Upper lobe of left lung (tissue), 6 donors: ENCODE measurements at regions not wholly inside any gene's neighbourhood (a gene's known extent, or its start where the extent isn't known, plus 50 kb on each side); places are given as distances from the start of the nearest gene placed in this dataset.

Experiments used
- ATAC-seq, 2 donors: fragments of 200-7000 bp; cut with Tn5 transposase; one replicate each; pipeline ENCODE4 v1.9.1; 2022; ENCODE audit warnings: mild to moderate bottlenecking in 2 of 2, moderate library complexity in 2 of 2; ENCODE audit not compliant: low FRiP score in 2 of 2
- DNase-seq, 2 donors: peaks; one replicate each; pipeline ENCODE4 v3.0.0-alpha.2; 2019 to 2020
- H3K27ac ChIP-seq, 4 donors: fragments of 200-600 bp; sonication (generic); one replicate each; pipeline ENCODE4 v1.5.1; 2016 to 2019
- H3K27me3 ChIP-seq, 4 donors: fragments of 200-600 bp; sonication (generic); one replicate each; pipeline ENCODE4 v1.5.1; 2017 to 2019
- H3K36me3 ChIP-seq, 4 donors: fragments of 200-600 bp; sonication (generic); one replicate each; pipeline ENCODE4 v1.5.1; 2016 to 2019
- H3K4me1 ChIP-seq, 4 donors: fragments of 200-600 bp; sonication (generic); one replicate each; pipeline ENCODE4 v1.5.1; 2018 to 2019
- H3K4me3 ChIP-seq, 4 donors: fragments of 200-600 bp; sonication (generic); one replicate each; pipeline ENCODE4 v1.5.1; 2017 to 2019; ENCODE audit warnings: mild to moderate bottlenecking in 2 of 4, moderate library complexity in 1 of 4
- H3K9me3 ChIP-seq, 4 donors: fragments of 200-600 bp; sonication (generic); one replicate each; pipeline ENCODE4 v1.5.1; 2018 to 2019
- EP300 ChIP-seq, 4 donors: sonication (generic); formaldehyde crosslinking; IDR thresholded peaks; one replicate each; pipeline ENCODE4 v1.5.1; 2017; ENCODE audit warnings: antibody characterized with exemption in 4 of 4, control low read depth in 2 of 4
- POLR2A ChIP-seq, 4 donors: fragments of 450-650 bp; IDR thresholded peaks; one replicate each; pipeline ENCODE4 v1.5.1; 2016 to 2017; ENCODE audit warnings: antibody characterized with exemption in 4 of 4, mild to moderate bottlenecking in 2 of 4
- POLR2AphosphoS5 ChIP-seq, 2 donors: sonication (generic); formaldehyde crosslinking; IDR thresholded peaks; one replicate each; pipeline ENCODE4 v1.5.1; 2017; ENCODE audit warnings: antibody characterized with exemption in 2 of 2
- WGBS, 2 donors: methylation state at CpG; one replicate each; pipeline ENCODE4 v1.1.5; 2017 to 2018; 5-methylcytosine and 5-hydroxymethylcytosine counted together
- TF ChIP-seq, protein P1 (sequence below), 6 experiments: fragments of 450-650 bp in 4 of 6; fragments of 200-600 bp in 2 of 6; sonication (generic) in 2 of 6; IDR thresholded peaks; one replicate each; pipeline ENCODE4 v1.5.1; 2016 to 2019; ENCODE audit warnings: antibody characterized with exemption in 6 of 6
- donor health status: DM: no; HTN: no; CAD: no; lungs with moderate emphysema.
- donor health status: DM: no; HTN: yes; CAD: no; lungs with severe emphysema.

DNA sequence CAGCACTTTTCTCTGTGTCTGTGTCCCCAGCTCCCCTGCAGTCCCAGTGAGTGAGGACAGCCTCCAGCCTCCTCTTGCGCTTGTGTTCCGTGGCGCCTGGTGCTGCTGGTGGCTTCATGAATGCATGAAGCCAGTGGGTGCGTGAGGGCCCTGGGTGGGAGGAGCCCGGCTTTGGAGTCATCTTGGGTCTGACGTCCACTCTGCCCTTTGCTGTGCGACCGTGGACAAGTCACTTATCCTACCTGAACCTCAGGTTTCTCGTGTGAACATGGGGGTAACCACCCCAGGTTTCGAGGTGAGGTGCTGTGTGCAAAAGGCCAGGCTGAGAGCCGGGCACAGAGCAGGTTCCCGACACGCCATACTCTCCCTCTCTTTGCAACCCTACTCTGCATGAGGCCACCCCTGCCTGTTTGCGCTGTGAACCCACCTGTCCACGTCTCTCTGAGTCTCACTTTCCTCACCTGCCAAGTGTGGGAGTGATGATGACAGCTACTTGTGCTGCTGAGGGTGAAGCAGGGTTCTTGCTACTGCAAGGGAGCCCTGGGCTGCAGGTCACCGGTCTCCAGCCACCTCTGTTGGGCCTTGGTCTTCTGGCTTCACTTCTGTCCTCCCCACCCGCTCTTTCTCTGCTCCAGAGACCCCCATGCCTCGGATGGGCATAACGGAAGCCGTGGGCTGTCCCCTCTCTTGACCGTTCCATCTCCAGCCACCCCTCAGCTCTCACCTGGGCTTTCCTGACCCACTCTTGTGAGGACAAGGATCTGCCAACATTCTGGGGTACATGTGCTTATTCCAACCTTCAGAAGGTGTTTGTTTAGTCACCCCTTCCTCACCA is 537.6 kb downstream of the TBC1D22A start:
- no peak for ATAC-seq
- no peak overlapping the region for H3K4me3 ChIP-seq
- H3K4me1 ChIP-seq, result no peaks in the 10 kb centered on the region
- DNase-seq, result peak; percentile 6 to 30
- no peak for TF ChIP-seq EP300 (IDR thresholded peaks at IDR 0.05)
- no peak for TF ChIP-seq POLR2AphosphoS5 (IDR thresholded peaks at IDR 0.05)
- TF ChIP-seq, protein P1, sequence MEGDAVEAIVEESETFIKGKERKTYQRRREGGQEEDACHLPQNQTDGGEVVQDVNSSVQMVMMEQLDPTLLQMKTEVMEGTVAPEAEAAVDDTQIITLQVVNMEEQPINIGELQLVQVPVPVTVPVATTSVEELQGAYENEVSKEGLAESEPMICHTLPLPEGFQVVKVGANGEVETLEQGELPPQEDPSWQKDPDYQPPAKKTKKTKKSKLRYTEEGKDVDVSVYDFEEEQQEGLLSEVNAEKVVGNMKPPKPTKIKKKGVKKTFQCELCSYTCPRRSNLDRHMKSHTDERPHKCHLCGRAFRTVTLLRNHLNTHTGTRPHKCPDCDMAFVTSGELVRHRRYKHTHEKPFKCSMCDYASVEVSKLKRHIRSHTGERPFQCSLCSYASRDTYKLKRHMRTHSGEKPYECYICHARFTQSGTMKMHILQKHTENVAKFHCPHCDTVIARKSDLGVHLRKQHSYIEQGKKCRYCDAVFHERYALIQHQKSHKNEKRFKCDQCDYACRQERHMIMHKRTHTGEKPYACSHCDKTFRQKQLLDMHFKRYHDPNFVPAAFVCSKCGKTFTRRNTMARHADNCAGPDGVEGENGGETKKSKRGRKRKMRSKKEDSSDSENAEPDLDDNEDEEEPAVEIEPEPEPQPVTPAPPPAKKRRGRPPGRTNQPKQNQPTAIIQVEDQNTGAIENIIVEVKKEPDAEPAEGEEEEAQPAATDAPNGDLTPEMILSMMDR (IDR thresholded peaks at IDR 0.05), result no peak
- no peak for TF ChIP-seq POLR2A (IDR thresholded peaks at IDR 0.05)
- 83 to 86% methylated on average over 14 to 21 of the region's 21 CpGs for WGBS, 2 donors
- no peak overlapping the region for H3K27ac ChIP-seq
- no peaks in the 10 kb centered on the region for H3K27me3 ChIP-seq
- no peaks in the 10 kb centered on the region for H3K36me3 ChIP-seq
- H3K9me3 ChIP-seq, result no peaks in the 10 kb centered on the region

DNA sequence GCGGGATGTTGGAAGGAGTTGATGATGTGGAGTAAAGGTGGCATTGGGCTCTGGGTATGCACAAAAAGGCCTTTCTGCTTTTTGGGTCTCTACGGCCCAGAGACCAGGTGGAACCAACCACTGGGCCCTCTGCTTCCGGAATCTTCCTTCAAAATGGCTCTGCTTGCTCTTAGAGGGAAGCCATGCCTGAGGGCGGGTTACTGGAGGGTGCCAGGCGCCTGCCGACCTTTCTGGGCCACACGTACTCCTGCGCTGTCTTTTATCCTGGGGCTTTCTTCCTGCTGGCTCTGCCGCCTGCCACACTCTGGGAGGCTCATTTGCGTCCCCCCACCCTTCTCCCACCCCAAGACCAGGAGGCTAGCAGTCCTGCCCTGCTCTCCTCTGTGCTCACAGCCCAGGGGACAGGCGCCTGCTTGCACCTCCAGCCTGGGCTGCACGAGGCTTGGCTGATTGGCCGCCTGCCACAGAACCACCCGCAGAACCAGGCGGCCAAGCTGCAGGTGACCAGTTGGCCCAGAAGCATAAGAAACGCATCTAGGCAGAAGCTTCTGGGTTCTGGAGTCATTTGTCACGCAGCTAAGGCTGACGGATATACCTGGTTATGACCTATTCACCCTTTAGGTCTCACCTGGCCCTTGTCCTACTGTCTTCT is 536.9 kb downstream of the TBC1D22A start:
- H3K9me3 ChIP-seq, result no peaks in the 10 kb centered on the region
- no peak overlapping the region for H3K27ac ChIP-seq
- no peaks in the 10 kb centered on the region for H3K27me3 ChIP-seq
- no peak for TF ChIP-seq POLR2A (IDR thresholded peaks at IDR 0.05)
- TF ChIP-seq, protein P1 (IDR thresholded peaks at IDR 0.05), result no peak
- no peak for TF ChIP-seq POLR2AphosphoS5 (IDR thresholded peaks at IDR 0.05)
- TF ChIP-seq EP300 (IDR thresholded peaks at IDR 0.05), result no peak
- 92 to 94% methylated on average over 17 to 18 of the region's 18 CpGs for WGBS, 2 donors
- DNase-seq (peak in 1 of 2 donors; percentile 43), ATAC-seq (no peak)
- H3K36me3 ChIP-seq, result no peaks in the 10 kb centered on the region
- H3K4me1 ChIP-seq, result no peaks in the 10 kb centered on the region
- H3K4me3 ChIP-seq, result no peak overlapping the region

DNA sequence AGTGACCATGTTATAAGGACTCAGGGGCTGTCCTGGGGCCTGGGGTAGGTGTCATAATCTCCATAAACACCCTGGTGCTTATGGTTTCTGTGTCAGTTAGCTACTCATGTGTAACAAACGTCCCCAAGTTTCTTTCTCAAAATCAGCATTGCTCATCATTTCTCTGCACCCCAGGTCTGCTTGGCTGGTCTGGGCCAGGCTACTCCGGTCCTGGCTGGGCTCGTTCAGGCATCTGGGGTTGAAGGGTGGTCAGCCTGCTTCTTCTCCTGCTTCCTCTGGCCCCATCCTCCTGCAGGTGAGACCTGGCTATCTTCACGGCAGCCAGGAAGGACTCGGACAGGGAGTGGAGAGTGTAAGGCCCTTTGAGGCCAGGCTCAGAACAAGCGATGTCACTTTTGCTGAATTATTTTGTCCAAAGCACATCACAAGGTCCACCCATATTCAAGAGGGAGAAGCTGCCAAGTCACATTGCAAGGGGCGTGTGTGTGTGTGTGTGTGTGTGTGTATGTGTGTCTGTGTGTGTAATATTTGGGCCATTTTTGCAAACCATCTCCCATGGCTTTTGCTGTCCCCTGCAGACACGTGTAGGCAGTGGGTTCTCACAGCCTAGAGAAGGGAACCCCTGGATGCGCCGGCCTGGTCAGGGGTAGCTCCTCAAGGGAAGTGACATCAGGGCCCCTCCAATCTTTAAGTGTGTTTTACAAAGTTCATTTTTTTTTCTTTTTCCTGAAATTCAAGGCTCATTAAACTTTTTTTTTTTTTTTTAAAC is 535.8 kb downstream of the TBC1D22A start:
- WGBS, 2 donors, result 84 to 85% methylated on average over 10 of the region's 10 CpGs

DNA sequence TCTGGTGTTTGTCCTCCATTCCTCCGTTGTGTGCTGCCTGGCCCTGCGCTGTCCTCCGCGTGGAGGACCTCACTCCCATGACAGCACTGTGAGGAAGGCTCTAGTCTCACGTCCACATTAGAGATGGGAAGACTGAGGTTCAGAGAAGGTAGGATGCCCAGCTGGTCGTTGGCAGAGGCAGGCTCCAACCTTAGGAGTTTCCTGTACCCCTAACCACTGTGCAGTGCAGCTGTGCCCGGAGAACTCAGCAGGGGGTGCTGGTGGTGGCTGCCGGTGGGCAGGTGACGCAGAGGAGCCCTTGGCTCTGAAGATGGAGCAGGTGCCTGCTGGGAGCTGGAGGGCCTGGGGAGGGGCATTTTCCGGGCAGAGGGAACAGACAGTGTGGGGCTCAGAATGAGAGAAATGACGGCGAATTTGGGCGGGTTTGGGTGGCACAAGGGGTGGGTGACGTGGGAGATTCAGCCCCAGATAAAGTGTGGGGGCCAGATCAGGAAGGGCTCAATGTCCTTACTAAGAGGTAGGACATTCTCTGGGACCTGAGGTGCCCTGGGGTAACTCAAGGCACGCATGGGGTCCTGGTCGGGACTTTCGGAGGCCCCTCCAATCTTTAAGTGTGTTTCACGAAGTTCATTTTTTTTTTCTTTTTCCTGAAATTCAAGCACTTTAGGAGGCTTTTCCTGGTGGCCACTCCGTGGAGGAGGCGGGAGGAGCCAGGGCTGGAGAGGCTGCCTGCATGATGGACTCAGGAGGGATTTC is 535.0 kb downstream of the TBC1D22A start:
- ATAC-seq (no peak), DNase-seq (no peak)
- no peak for TF ChIP-seq EP300 (IDR thresholded peaks at IDR 0.05)
- TF ChIP-seq POLR2AphosphoS5 (IDR thresholded peaks at IDR 0.05), result no peak
- TF ChIP-seq POLR2A (IDR thresholded peaks at IDR 0.05), result no peak
- TF ChIP-seq, protein P1 (IDR thresholded peaks at IDR 0.05), result no peak
- WGBS, 2 donors, result 81 to 87% methylated on average over 16 to 20 of the region's 20 CpGs
- peaks cover 0 to 9% (median 0%) of the 10 kb centered on the region in 4 donors for H3K4me1 ChIP-seq
- no peak overlapping the region for H3K4me3 ChIP-seq
- H3K27me3 ChIP-seq, result no peaks in the 10 kb centered on the region
- no peak overlapping the region for H3K27ac ChIP-seq
- H3K9me3 ChIP-seq, result no peaks in the 10 kb centered on the region
- no peaks in the 10 kb centered on the region for H3K36me3 ChIP-seq

More for the DNA sequence above, 535.8 kb downstream of the TBC1D22A start:
- Histone ChIP-seq H3K27ac (no peak overlapping the region), H3K27me3 (no peaks in the 10 kb centered on the region), H3K4me3 (no peak overlapping the region), H3K36me3 (no peaks in the 10 kb centered on the region), H3K4me1 (peaks cover 0 to under 1% (median 0%) of the 10 kb centered on the region in 4 donors), H3K9me3 (no peaks in the 10 kb centered on the region)
- TF ChIP-seq EP300 (IDR thresholded peaks at IDR 0.05) (no peak), POLR2A (IDR thresholded peaks at IDR 0.05) (no peak), POLR2AphosphoS5 (IDR thresholded peaks at IDR 0.05) (no peak)
- TF ChIP-seq, protein P1 (IDR thresholded peaks at IDR 0.05), result no peak
- no peak for ATAC-seq
- DNase-seq, result no peak
